Breast epithelium (tissue), 4 donors: ENCODE measurements at regions not wholly inside any gene's neighbourhood (a gene's known extent, or its start where the extent isn't known, plus 50 kb on each side); places are given as distances from the start of the nearest gene placed in this dataset.
A peak's percentile ranks its signal among the peaks of the same experiment; 100 is the strongest.

ENCODE experiments used
- DNase-seq, 2 donors: peaks; one replicate each; pipeline ENCODE4 v3.0.0-alpha.2; 2019; ENCODE audit warnings: low spot score in 2 of 2
- H3K27ac ChIP-seq, 2 donors: fragments of 200-600 bp; sonication (generic) in 1 of 2; one replicate each; pipeline ENCODE4 v1.5.1; 2016 to 2019; ENCODE audit warnings: mild to moderate bottlenecking in 1 of 2
- H3K27me3 ChIP-seq, 2 donors: fragments of 200-600 bp; sonication (generic) in 1 of 2; one replicate each; pipeline versions ENCODE4 v1.5.1 to v1.6.0; 2017 to 2019; ENCODE audit warnings: control low read depth in 1 of 2, mild to moderate bottlenecking in 1 of 2
- H3K36me3 ChIP-seq: fragments of 200-600 bp; one replicate; pipeline ENCODE4 v1.5.1; 2019
- H3K4me1 ChIP-seq, 2 donors: fragments of 200-600 bp; sonication (generic); one replicate each; pipeline ENCODE4 v1.5.1; 2016 to 2019; ENCODE audit warnings: control low read depth in 1 of 2
- H3K4me3 ChIP-seq, 3 donors: fragments of 200-600 bp; sonication (generic); 1 replicate in 2 of 3; 2 replicates in 1 of 3; pipeline ENCODE4 v1.5.1; 2016 to 2019; ENCODE audit warnings: mild to moderate bottlenecking in 3 of 3, moderate library complexity in 2 of 3
- H3K9me3 ChIP-seq, 2 donors: fragments of 200-600 bp; sonication (generic) in 1 of 2; one replicate each; pipeline ENCODE4 v1.5.1; 2016 to 2019; ENCODE audit warnings: control low read depth in 1 of 2
- CTCF ChIP-seq, 3 donors: fragments of 450-650 bp; IDR thresholded peaks; one replicate each; pipeline ENCODE4 v1.5.1; 2016 to 2017; ENCODE audit warnings: antibody characterized with exemption in 3 of 3, mild to moderate bottlenecking in 3 of 3, moderate library complexity in 3 of 3
- POLR2A ChIP-seq: fragments of 450-650 bp; IDR thresholded peaks from one replicate; pipeline ENCODE4 v1.6.1; 2016; ENCODE audit warnings: antibody characterized with exemption, mild to moderate bottlenecking, moderate library complexity
- POLR2AphosphoS5 ChIP-seq, 3 donors: sonication (generic); formaldehyde crosslinking; IDR thresholded peaks; one replicate each; pipeline ENCODE4 v1.6.1; 2017; ENCODE audit warnings: antibody characterized with exemption in 3 of 3
- intact Hi-C: fragments of 100-400 bp; cut with DNase I; formaldehyde crosslinking; loops from one replicate; pipeline ENCODE4 v1.15.1; 2023; ENCODE audit warnings: low total_unique reads

GRCh38 chr2:56749152-56749752 lies 565.5 kb downstream of the CCDC85A start:
- Histone ChIP-seq H3K36me3 (no peaks in the 10 kb centered on the region), H3K4me1 (no peaks in the 10 kb centered on the region), H3K27ac (no peak overlapping the region), H3K4me3 (no peak overlapping the region), H3K27me3 (no peaks in the 10 kb centered on the region), H3K9me3 (no peaks in the 10 kb centered on the region)
- peak in 2 of 3 donors; percentile 25 to 43 for TF ChIP-seq CTCF (IDR thresholded peaks at IDR 0.05)
- no peak for TF ChIP-seq POLR2AphosphoS5 (IDR thresholded peaks at IDR 0.05)
- no peak for DNase-seq
- intact Hi-C loops: no loop called here

GRCh38 chr2:56753182-56753581 lies 569.4 kb downstream of the CCDC85A start:
- Histone ChIP-seq H3K4me1 (no peaks in the 10 kb centered on the region), H3K27me3 (no peaks in the 10 kb centered on the region), H3K4me3 (no peak overlapping the region), H3K27ac (no peak overlapping the region), H3K36me3 (no peaks in the 10 kb centered on the region), H3K9me3 (no peaks in the 10 kb centered on the region)
- intact Hi-C loops: no loop called here
- TF ChIP-seq POLR2AphosphoS5 (IDR thresholded peaks at IDR 0.05): no peak
- DNase-seq: no peak

GRCh38 chr2:56754066-56754615 lies 570.4 kb downstream of the CCDC85A start:
- Histone ChIP-seq H3K4me1 (no peaks in the 10 kb centered on the region), H3K36me3 (no peaks in the 10 kb centered on the region), H3K4me3 (no peak overlapping the region), H3K27ac (no peak overlapping the region), H3K27me3 (no peaks in the 10 kb centered on the region), H3K9me3 (no peaks in the 10 kb centered on the region)
- intact Hi-C loops: no loop called here
- DNase-seq: no peak
- TF ChIP-seq POLR2AphosphoS5 (IDR thresholded peaks at IDR 0.05): no peak
- no peak for TF ChIP-seq CTCF (IDR thresholded peaks at IDR 0.05)
- no peak for TF ChIP-seq POLR2A

GRCh38 chr2:56754627-56755026 lies 570.8 kb downstream of the CCDC85A start:
- TF ChIP-seq CTCF (IDR thresholded peaks at IDR 0.05) (no peak), POLR2A (no peak), POLR2AphosphoS5 (IDR thresholded peaks at IDR 0.05) (no peak)
- H3K27me3 ChIP-seq: no peaks in the 10 kb centered on the region
- no peaks in the 10 kb centered on the region for H3K36me3 ChIP-seq
- intact Hi-C loops: no loop called here
- no peak for DNase-seq
- no peaks in the 10 kb centered on the region for H3K4me1 ChIP-seq
- H3K4me3 ChIP-seq: no peak overlapping the region
- no peak overlapping the region for H3K27ac ChIP-seq
- no peaks in the 10 kb centered on the region for H3K9me3 ChIP-seq

GRCh38 chr2:56757884-56758545 lies 574.2 kb downstream of the CCDC85A start:
- DNase-seq: no peak
- TF ChIP-seq CTCF (IDR thresholded peaks at IDR 0.05) (no peak), POLR2A (no peak), POLR2AphosphoS5 (IDR thresholded peaks at IDR 0.05) (no peak)
- no peak overlapping the region for H3K4me3 ChIP-seq
- intact Hi-C loops: no loop called here
- no peaks in the 10 kb centered on the region for H3K27me3 ChIP-seq
- no peaks in the 10 kb centered on the region for H3K4me1 ChIP-seq
- H3K9me3 ChIP-seq: peaks cover 0 to 4% of the 10 kb centered on the region in 2 donors
- H3K27ac ChIP-seq: no peak overlapping the region
- H3K36me3 ChIP-seq: no peaks in the 10 kb centered on the region
